ENCODE measurements at regions not wholly inside any gene's neighbourhood (a gene's known extent, or its start where the extent isn't known, plus 50 kb on each side); places are given as distances from the start of the nearest gene placed in this dataset.

- Histone ChIP-seq H3K27ac (no peak overlapping the region), H3K4me3 (IDR thresholded peaks at IDR 0.05; ENCODE audit: insufficient read depth, low read depth, low read length) (no peak overlapping the region), H4K20me1 (ENCODE audit: insufficient read depth) (no peaks in the 10 kb centered on the region), H3K79me2 (ENCODE audit: insufficient read depth, low read depth) (no peaks in the 10 kb centered on the region), H3K36me3 (ENCODE audit: insufficient read depth) (no peaks in the 10 kb centered on the region), H2AFZ (ENCODE audit: low read depth) (no peak overlapping the region), H3K27me3 (ENCODE audit: insufficient read depth, low read depth) (no peaks in the 10 kb centered on the region), H3K9ac (no peak overlapping the region), H3K4me1 (ENCODE audit: low read depth, poor library complexity, severe bottlenecking) (no peaks in the 10 kb centered on the region), H3K4me2 (no peak overlapping the region)
- no peak for TF ChIP-seq CTCF (conservative IDR thresholded peaks at IDR 0.05; ENCODE audit: low read depth, low read length)
Measured at GRCh38 chr13:73901324-73902068, 232.7 kb downstream of the KLF12 start.

- no peak overlapping the region for H3K9ac ChIP-seq
- H3K4me2 ChIP-seq, result no peak overlapping the region
- H3K4me3 ChIP-seq (IDR thresholded peaks at IDR 0.05; ENCODE audit: insufficient read depth, low read depth, low read length), result no peak overlapping the region
- no peaks in the 10 kb centered on the region for H3K4me1 ChIP-seq (ENCODE audit: low read depth, poor library complexity, severe bottlenecking)
- no peaks in the 10 kb centered on the region for H3K79me2 ChIP-seq (ENCODE audit: insufficient read depth, low read depth)
- no peak overlapping the region for H2AFZ ChIP-seq (ENCODE audit: low read depth)
- H3K36me3 ChIP-seq (ENCODE audit: insufficient read depth), result no peaks in the 10 kb centered on the region
- no peaks in the 10 kb centered on the region for H3K27me3 ChIP-seq (ENCODE audit: insufficient read depth, low read depth)
- no peak for TF ChIP-seq CTCF (conservative IDR thresholded peaks at IDR 0.05; ENCODE audit: low read depth, low read length)
- H3K27ac ChIP-seq, result no peak overlapping the region
- H4K20me1 ChIP-seq (ENCODE audit: insufficient read depth), result no peaks in the 10 kb centered on the region
Measured at GRCh38 chr13:73900591-73900990, 233.6 kb downstream of the KLF12 start.

GRCh38 chr13:73898899-73899298 is 235.3 kb downstream of the KLF12 start:
- H3K4me2 ChIP-seq, result no peak overlapping the region

GRCh38 chr13:73898276-73898675 is 235.9 kb downstream of the KLF12 start:
- no peak overlapping the region for H3K9ac ChIP-seq
- no peaks in the 10 kb centered on the region for H3K27me3 ChIP-seq (ENCODE audit: insufficient read depth, low read depth)
- H4K20me1 ChIP-seq (ENCODE audit: insufficient read depth), result no peaks in the 10 kb centered on the region
- TF ChIP-seq CTCF (conservative IDR thresholded peaks at IDR 0.05; ENCODE audit: low read depth, low read length), result no peak
- H3K79me2 ChIP-seq (ENCODE audit: insufficient read depth, low read depth), result no peaks in the 10 kb centered on the region
- no peak overlapping the region for H2AFZ ChIP-seq (ENCODE audit: low read depth)
- no peak overlapping the region for H3K27ac ChIP-seq
- H3K4me3 ChIP-seq (IDR thresholded peaks at IDR 0.05; ENCODE audit: insufficient read depth, low read depth, low read length), result no peak overlapping the region
- no peaks in the 10 kb centered on the region for H3K36me3 ChIP-seq (ENCODE audit: insufficient read depth)
- no peak overlapping the region for H3K4me2 ChIP-seq
- H3K4me1 ChIP-seq (ENCODE audit: low read depth, poor library complexity, severe bottlenecking), result no peaks in the 10 kb centered on the region

More at GRCh38 chr13:73898899-73899298, 235.3 kb downstream of the KLF12 start:
- no peaks in the 10 kb centered on the region for H3K36me3 ChIP-seq (ENCODE audit: insufficient read depth)
- H3K27ac ChIP-seq, result no peak overlapping the region
- no peak overlapping the region for H3K9ac ChIP-seq
- H2AFZ ChIP-seq (ENCODE audit: low read depth), result no peak overlapping the region
- no peak overlapping the region for H3K4me3 ChIP-seq (IDR thresholded peaks at IDR 0.05; ENCODE audit: insufficient read depth, low read depth, low read length)
- H3K27me3 ChIP-seq (ENCODE audit: insufficient read depth, low read depth), result no peaks in the 10 kb centered on the region
- no peaks in the 10 kb centered on the region for H4K20me1 ChIP-seq (ENCODE audit: insufficient read depth)
- H3K4me1 ChIP-seq (ENCODE audit: low read depth, poor library complexity, severe bottlenecking), result no peaks in the 10 kb centered on the region
- no peak for TF ChIP-seq CTCF (conservative IDR thresholded peaks at IDR 0.05; ENCODE audit: low read depth, low read length)
- no peaks in the 10 kb centered on the region for H3K79me2 ChIP-seq (ENCODE audit: insufficient read depth, low read depth)
